DND-41 (cell line): ENCODE measurements at regions not wholly inside any gene's neighbourhood (a gene's known extent, or its start where the extent isn't known, plus 50 kb on each side); places are given as distances from the start of the nearest gene placed in this dataset.

Experiments
- ATAC-seq: fragments of 200-7000 bp; cut with Tn5 transposase; 3 replicates; pipeline ENCODE4 v1.9.1; 2021; ENCODE audit warnings: low read depth; ENCODE audit not compliant: insufficient read depth
- DNase-seq: peaks from one replicate; pipeline ENCODE4 v3.0.0-alpha.2; 2020
- H2AFZ ChIP-seq: 2 replicates; pipeline ENCODE4 v1.6.0; 2012; ENCODE audit warnings: low read depth, low read length
- H3K27ac ChIP-seq: 2 replicates; pipeline ENCODE4 v1.5.1; 2012; ENCODE audit warnings: low read length, inconsistent platforms
- H3K27me3 ChIP-seq: fragments of 200-600 bp; sonication (generic); 2 replicates; pipeline ENCODE4 v1.6.0; 2012; ENCODE audit warnings: low read length, mild to moderate bottlenecking, inconsistent platforms; ENCODE audit not compliant: insufficient read depth, poor library complexity
- H3K36me3 ChIP-seq: 2 replicates; pipeline ENCODE4 v1.5.1; 2012; ENCODE audit warnings: low read length, inconsistent platforms; ENCODE audit not compliant: insufficient read depth
- H3K4me1 ChIP-seq: 2 replicates; pipeline ENCODE4 v1.5.1; 2012; ENCODE audit warnings: mild to moderate bottlenecking, low read length; ENCODE audit not compliant: insufficient read depth
- H3K4me2 ChIP-seq: 2 replicates; pipeline ENCODE4 v1.6.0; 2012; ENCODE audit warnings: mild to moderate bottlenecking, moderate library complexity, low read length, inconsistent platforms; ENCODE audit not compliant: insufficient read depth
- H3K4me3 ChIP-seq, 2 experiments: fragments of 200-600 bp in 1 of 2; shearing (Covaris generic) in 1 of 2; 2 replicates each; pipeline ENCODE4 v1.5.1; 2012 to 2016; ENCODE audit warnings: inconsistent platforms in 2 of 2, low read length in 2 of 2, mild to moderate bottlenecking in 2 of 2, low read depth in 1 of 2, moderate library complexity in 1 of 2
- H3K79me2 ChIP-seq: 2 replicates; pipeline ENCODE4 v1.6.0; 2012; ENCODE audit warnings: low read length, inconsistent platforms; ENCODE audit not compliant: insufficient read depth
- H3K9ac ChIP-seq: 2 replicates; pipeline ENCODE4 v1.6.0; 2012; ENCODE audit warnings: low read depth, mild to moderate bottlenecking, inconsistent platforms, low read length, moderate library complexity
- H3K9me3 ChIP-seq: 2 replicates; pipeline ENCODE4 v1.5.1; 2012; ENCODE audit warnings: low read length, moderate library complexity, mild to moderate bottlenecking, inconsistent platforms; ENCODE audit not compliant: insufficient read depth, severe bottlenecking
- H4K20me1 ChIP-seq: 2 replicates; pipeline ENCODE4 v1.6.0; 2012; ENCODE audit warnings: low read length; ENCODE audit not compliant: insufficient read depth
- CTCF ChIP-seq: IDR thresholded peaks from 2 replicates; pipeline ENCODE4 v1.5.1; 2012; ENCODE audit warnings: borderline replicate concordance, low read length, moderate library complexity, mild to moderate bottlenecking; ENCODE audit not compliant: poor library complexity, severe bottlenecking; ENCODE audit errors: extremely low read depth
- EZH2 ChIP-seq: IDR thresholded peaks from 3 replicates; pipeline ENCODE4 v1.6.1; 2012; ENCODE audit warnings: borderline replicate concordance, low read depth, mild to moderate bottlenecking, moderate library complexity, low read length, inconsistent platforms; ENCODE audit not compliant: severe bottlenecking

- Histone ChIP-seq H3K4me1 (no peaks in the 10 kb centered on the region), H2AFZ (no peak overlapping the region), H3K36me3 (no peaks in the 10 kb centered on the region), H4K20me1 (no peaks in the 10 kb centered on the region), H3K9ac (no peak overlapping the region), H3K27me3 (no peaks in the 10 kb centered on the region), H3K4me2 (no peak overlapping the region), H3K27ac (no peak overlapping the region), H3K9me3 (no peaks in the 10 kb centered on the region), H3K4me3 (no peak overlapping the region), H3K79me2 (no peaks in the 10 kb centered on the region)
- no peak for TF ChIP-seq EZH2
- TF ChIP-seq CTCF = no peak
- no peak for DNase-seq
- ATAC-seq = no peak
These were observed 77.0 kb upstream of the TACR1 start for GRCh38 chr2:75276093-75277029.

GRCh38 chr2:75274936-75275335 lies 75.6 kb upstream of the TACR1 start:
- H3K79me2 ChIP-seq = no peaks in the 10 kb centered on the region
- no peak for ATAC-seq

GRCh38 chr2:75268112-75268511 lies 68.8 kb upstream of the TACR1 start:
- H3K4me3 ChIP-seq = no peak overlapping the region
- no peaks in the 10 kb centered on the region for H3K79me2 ChIP-seq
- H3K4me2 ChIP-seq = no peak overlapping the region
- no peaks in the 10 kb centered on the region for H4K20me1 ChIP-seq
- no peaks in the 10 kb centered on the region for H3K27me3 ChIP-seq
- no peaks in the 10 kb centered on the region for H3K9me3 ChIP-seq
- H2AFZ ChIP-seq = no peak overlapping the region
- no peak for TF ChIP-seq CTCF
- no peak for TF ChIP-seq EZH2
- no peak for ATAC-seq
- no peaks in the 10 kb centered on the region for H3K4me1 ChIP-seq
- H3K9ac ChIP-seq = no peak overlapping the region
- DNase-seq = no peak
- no peak overlapping the region for H3K27ac ChIP-seq
- H3K36me3 ChIP-seq = no peaks in the 10 kb centered on the region

More at GRCh38 chr2:75274936-75275335, 75.6 kb upstream of the TACR1 start:
- Histone ChIP-seq H2AFZ (no peak overlapping the region), H3K36me3 (no peaks in the 10 kb centered on the region), H3K4me1 (no peaks in the 10 kb centered on the region), H3K27me3 (no peaks in the 10 kb centered on the region), H3K27ac (no peak overlapping the region), H3K9me3 (no peaks in the 10 kb centered on the region), H3K4me3 (no peak overlapping the region), H3K9ac (no peak overlapping the region), H3K4me2 (no peak overlapping the region), H4K20me1 (no peaks in the 10 kb centered on the region)
- TF ChIP-seq CTCF = no peak
- TF ChIP-seq EZH2 = no peak
- no peak for DNase-seq
